ENCODE measurements at regions not wholly inside any gene's neighbourhood (a gene's known extent, or its start where the extent isn't known, plus 50 kb on each side); places are given as distances from the start of the nearest gene placed in this dataset.
"Not testable (repeated sequence)": the region's sequence is repeated elsewhere in the genome, so short reads cannot be mapped to it uniquely, and the experiment has no call there.

DNA sequence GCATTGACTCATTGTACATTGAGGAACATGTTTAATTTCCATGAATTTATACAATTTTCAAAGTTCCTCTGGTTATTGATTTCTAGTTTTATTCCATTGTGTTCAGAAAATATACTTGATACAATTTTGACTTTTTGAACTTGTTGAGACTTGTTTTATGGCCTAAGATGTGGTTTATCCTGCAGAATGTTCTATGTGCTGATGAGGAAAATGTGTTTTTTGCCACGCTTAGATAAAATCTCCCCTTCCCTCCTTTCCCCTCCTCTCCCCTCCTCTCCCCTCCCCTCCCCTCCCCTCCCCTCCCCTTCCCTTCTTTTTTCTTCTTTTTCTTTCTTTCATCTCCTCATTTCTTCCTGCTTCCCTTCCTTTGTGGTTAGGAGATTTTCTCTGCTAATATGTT is 470.8 kb upstream of the MAP3K7 start:
- Histone ChIP-seq H3K9ac (ENCODE audit: insufficient read length, low read depth) (no peak overlapping the region), H3K36me3 (ENCODE audit: insufficient read depth, insufficient read length, low read length) (no peaks in the 10 kb centered on the region), H3K9me3 (ENCODE audit: insufficient read depth, low read length) (no peaks in the 10 kb centered on the region), H3K4me1 (ENCODE audit: insufficient read depth, insufficient read length) (no peaks in the 10 kb centered on the region), H3K4me3 (ENCODE audit: insufficient read length, low read depth) (no peak overlapping the region), H3K27me3 (ENCODE audit: insufficient read depth, insufficient read length) (no peaks in the 10 kb centered on the region)
- no peak for DNase-seq (ENCODE audit: low read depth, low spot score)
- no peak for TF ChIP-seq YY1 (IDR thresholded peaks at IDR 0.05; ENCODE audit: insufficient read depth, insufficient read length)
- no peak for TF ChIP-seq SUZ12 (IDR thresholded peaks at IDR 0.05; ENCODE audit: extremely low read depth, insufficient read depth, insufficient read length)
- TF ChIP-seq ZNF274 (IDR thresholded peaks at IDR 0.05; ENCODE audit: low read depth, low read length): no peak

GRCh38 chr6:91055959-91056358 is 469.1 kb upstream of the MAP3K7 start:
- no peaks in the 10 kb centered on the region for H3K27me3 ChIP-seq (ENCODE audit: insufficient read depth, insufficient read length)
- DNase-seq (ENCODE audit: low read depth, low spot score): no peak
- H3K9ac ChIP-seq (ENCODE audit: insufficient read length, low read depth): no peak overlapping the region
- H3K4me3 ChIP-seq (ENCODE audit: insufficient read length, low read depth): no peak overlapping the region
- no peaks in the 10 kb centered on the region for H3K4me1 ChIP-seq (ENCODE audit: insufficient read depth, insufficient read length)
- TF ChIP-seq SUZ12 (IDR thresholded peaks at IDR 0.05; ENCODE audit: extremely low read depth, insufficient read depth, insufficient read length) (no peak), YY1 (IDR thresholded peaks at IDR 0.05; ENCODE audit: insufficient read depth, insufficient read length) (no peak), ZNF274 (IDR thresholded peaks at IDR 0.05; ENCODE audit: low read depth, low read length) (no peak)
- H3K36me3 ChIP-seq (ENCODE audit: insufficient read depth, insufficient read length, low read length): no peaks in the 10 kb centered on the region
- H3K9me3 ChIP-seq (ENCODE audit: insufficient read depth, low read length): no peaks in the 10 kb centered on the region

DNA sequence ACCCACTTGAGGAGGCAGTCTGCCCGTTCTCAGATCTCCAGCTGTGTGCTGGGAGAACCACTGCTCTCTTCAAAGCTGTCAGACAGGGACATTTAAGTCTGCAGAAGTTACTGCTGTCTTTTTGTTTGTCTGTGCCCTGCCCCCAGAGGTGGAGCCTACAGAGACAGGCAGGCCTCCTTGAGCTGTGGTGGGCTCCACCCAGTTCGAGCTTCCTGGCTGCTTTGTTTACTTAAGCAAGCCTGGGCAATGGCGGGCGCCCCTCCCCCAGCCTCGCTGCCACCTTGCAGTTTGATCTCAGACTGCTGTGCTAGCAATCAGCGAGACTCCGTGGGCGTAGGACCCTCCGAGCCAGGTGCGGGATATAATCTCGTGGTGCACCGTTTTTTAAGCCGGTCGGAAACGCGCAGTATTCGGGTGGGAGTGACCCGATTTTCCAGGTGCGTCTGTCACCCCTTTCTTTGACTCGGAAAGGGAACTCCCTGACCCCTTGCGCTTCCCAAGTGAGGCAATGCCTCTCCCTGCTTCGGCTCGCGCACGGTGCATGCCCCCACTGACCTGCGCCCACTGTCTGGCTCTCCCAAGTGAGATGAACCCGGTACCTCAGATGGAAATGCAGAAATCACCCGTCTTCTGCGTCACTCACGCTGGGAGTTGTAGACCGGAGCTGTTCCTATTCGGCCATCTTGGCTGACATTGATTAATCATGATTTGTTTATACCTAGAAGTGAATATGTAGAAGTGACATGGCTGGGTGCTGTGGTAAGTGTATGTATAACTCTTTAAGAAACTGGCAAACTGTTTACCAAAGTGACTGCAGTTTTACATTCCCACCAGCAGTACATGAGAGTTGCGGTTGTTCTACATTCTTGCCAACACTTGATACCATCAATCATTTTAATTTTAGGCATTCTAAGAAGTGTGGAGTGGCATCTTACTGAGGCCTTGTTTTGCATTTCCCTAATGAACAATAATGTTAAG is 465.9 kb upstream of the MAP3K7 start:
- H3K9me3 ChIP-seq (ENCODE audit: insufficient read depth, low read length); H3K36me3 ChIP-seq (ENCODE audit: insufficient read depth, insufficient read length, low read length); DNase-seq (ENCODE audit: low read depth, low spot score); H3K4me1 ChIP-seq (ENCODE audit: insufficient read depth, insufficient read length); H3K27me3 ChIP-seq (ENCODE audit: insufficient read depth, insufficient read length); H3K9ac ChIP-seq (ENCODE audit: insufficient read length, low read depth); H3K4me3 ChIP-seq (ENCODE audit: insufficient read length, low read depth): not testable (repeated sequence)

- H3K9ac ChIP-seq (ENCODE audit: insufficient read length, low read depth): no peak overlapping the region
- H3K4me3 ChIP-seq (ENCODE audit: insufficient read length, low read depth): no peak overlapping the region
- no peaks in the 10 kb centered on the region for H3K27me3 ChIP-seq (ENCODE audit: insufficient read depth, insufficient read length)
- H3K4me1 ChIP-seq (ENCODE audit: insufficient read depth, insufficient read length): no peaks in the 10 kb centered on the region
- TF ChIP-seq YY1 (IDR thresholded peaks at IDR 0.05; ENCODE audit: insufficient read depth, insufficient read length) (no peak), SUZ12 (IDR thresholded peaks at IDR 0.05; ENCODE audit: extremely low read depth, insufficient read depth, insufficient read length) (no peak), ZNF274 (IDR thresholded peaks at IDR 0.05; ENCODE audit: low read depth, low read length) (no peak)
- H3K9me3 ChIP-seq (ENCODE audit: insufficient read depth, low read length): no peaks in the 10 kb centered on the region
- DNase-seq (ENCODE audit: low read depth, low spot score): no peak
- no peaks in the 10 kb centered on the region for H3K36me3 ChIP-seq (ENCODE audit: insufficient read depth, insufficient read length, low read length)
Observed at GRCh38 chr6:91045161-91045560, 458.3 kb upstream of the MAP3K7 start.

DNA sequence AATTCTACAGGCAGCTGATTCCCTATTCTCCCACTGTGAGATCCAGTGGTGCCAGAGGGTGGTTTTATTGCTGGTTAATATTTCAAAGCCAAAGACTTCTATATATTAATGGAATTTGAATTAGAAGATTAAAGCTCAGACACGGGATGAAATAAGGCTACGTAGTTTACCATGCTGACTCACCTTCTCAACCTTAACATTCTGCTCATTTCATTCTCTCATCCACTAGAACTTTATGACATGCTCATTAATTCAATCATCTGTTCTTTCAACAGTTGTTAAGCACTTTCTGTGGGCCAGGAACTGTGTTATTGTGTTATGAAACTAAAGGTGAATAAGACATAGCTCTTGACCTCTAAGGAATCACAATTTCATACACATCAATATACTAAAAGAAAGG is 456.9 kb upstream of the MAP3K7 start:
- no peaks in the 10 kb centered on the region for H3K36me3 ChIP-seq (ENCODE audit: insufficient read depth, insufficient read length, low read length)
- H3K4me1 ChIP-seq (ENCODE audit: insufficient read depth, insufficient read length): no peaks in the 10 kb centered on the region
- H3K27me3 ChIP-seq (ENCODE audit: insufficient read depth, insufficient read length): no peaks in the 10 kb centered on the region
- no peak for DNase-seq (ENCODE audit: low read depth, low spot score)
- no peak overlapping the region for H3K4me3 ChIP-seq (ENCODE audit: insufficient read length, low read depth)
- H3K9ac ChIP-seq (ENCODE audit: insufficient read length, low read depth): no peak overlapping the region
- no peaks in the 10 kb centered on the region for H3K9me3 ChIP-seq (ENCODE audit: insufficient read depth, low read length)
- TF ChIP-seq ZNF274 (IDR thresholded peaks at IDR 0.05; ENCODE audit: low read depth, low read length): no peak
- TF ChIP-seq YY1 (IDR thresholded peaks at IDR 0.05; ENCODE audit: insufficient read depth, insufficient read length): no peak
- no peak for TF ChIP-seq SUZ12 (IDR thresholded peaks at IDR 0.05; ENCODE audit: extremely low read depth, insufficient read depth, insufficient read length)

DNA sequence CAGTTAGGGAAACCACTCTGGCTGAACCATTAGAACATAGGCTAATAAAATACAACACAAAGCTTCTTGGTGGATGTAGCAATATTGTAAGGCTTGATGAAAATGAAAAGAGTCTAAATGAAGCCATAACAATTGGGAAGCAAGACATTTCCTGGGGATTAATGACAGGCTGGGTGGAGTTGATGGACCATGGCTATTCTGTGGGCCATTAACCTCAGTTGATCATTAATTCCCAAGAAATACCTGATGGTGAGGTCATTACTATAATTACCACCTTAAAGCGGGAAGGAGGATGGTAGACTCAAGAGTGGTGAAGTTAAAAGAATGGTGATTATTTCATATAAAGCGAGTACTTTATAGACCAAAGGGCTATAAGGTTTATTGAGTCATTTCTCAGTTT is 455.8 kb upstream of the MAP3K7 start:
- Histone ChIP-seq H3K9me3 (ENCODE audit: insufficient read depth, low read length) (no peaks in the 10 kb centered on the region), H3K4me1 (ENCODE audit: insufficient read depth, insufficient read length) (no peaks in the 10 kb centered on the region), H3K27me3 (ENCODE audit: insufficient read depth, insufficient read length) (no peaks in the 10 kb centered on the region), H3K36me3 (ENCODE audit: insufficient read depth, insufficient read length, low read length) (no peaks in the 10 kb centered on the region), H3K4me3 (ENCODE audit: insufficient read length, low read depth) (no peak overlapping the region), H3K9ac (ENCODE audit: insufficient read length, low read depth) (no peak overlapping the region)
- no peak for DNase-seq (ENCODE audit: low read depth, low spot score)
- TF ChIP-seq ZNF274 (IDR thresholded peaks at IDR 0.05; ENCODE audit: low read depth, low read length) (no peak), SUZ12 (IDR thresholded peaks at IDR 0.05; ENCODE audit: extremely low read depth, insufficient read depth, insufficient read length) (no peak), YY1 (IDR thresholded peaks at IDR 0.05; ENCODE audit: insufficient read depth, insufficient read length) (no peak)

- Histone ChIP-seq H3K9me3 (ENCODE audit: insufficient read depth, low read length) (no peaks in the 10 kb centered on the region), H3K4me3 (ENCODE audit: insufficient read length, low read depth) (no peak overlapping the region), H3K9ac (ENCODE audit: insufficient read length, low read depth) (no peak overlapping the region), H3K27me3 (ENCODE audit: insufficient read depth, insufficient read length) (no peaks in the 10 kb centered on the region), H3K4me1 (ENCODE audit: insufficient read depth, insufficient read length) (no peaks in the 10 kb centered on the region), H3K36me3 (ENCODE audit: insufficient read depth, insufficient read length, low read length) (no peaks in the 10 kb centered on the region)
- no peak for TF ChIP-seq SUZ12 (IDR thresholded peaks at IDR 0.05; ENCODE audit: extremely low read depth, insufficient read depth, insufficient read length)
- no peak for TF ChIP-seq YY1 (IDR thresholded peaks at IDR 0.05; ENCODE audit: insufficient read depth, insufficient read length)
- no peak for TF ChIP-seq ZNF274 (IDR thresholded peaks at IDR 0.05; ENCODE audit: low read depth, low read length)
- DNase-seq (ENCODE audit: low read depth, low spot score): no peak
Observed at GRCh38 chr6:91033964-91034363, 447.1 kb upstream of the MAP3K7 start.
